Activated naive CD8-positive, alpha-beta T cell treated with anti-CD3 and anti-CD28 coated beads, Interleukin-2, amount 10 ng/mL, durations not matched to agents 7 days and 5 days (primary cell): ENCODE measurements at regions not wholly inside any gene's neighbourhood (a gene's known extent, or its start where the extent isn't known, plus 50 kb on each side); places are given as distances from the start of the nearest gene placed in this dataset.

Experiments used
- ATAC-seq: fragments of 150-1000 bp; cut with Tn5 transposase; one replicate; pipeline ENCODE4 v1.10.0; 2021; ENCODE audit warnings: low read depth, moderate library complexity
- POLR2A ChIA-PET: fragments of 350-600 bp; sonication (Branson Sonifier 250); formaldehyde crosslinking; loops from one replicate; lab custom pipeline; 2021; ENCODE audit warnings: antibody characterized with exemption; lab: Charles Lee
- DNase-seq: peaks from one replicate; pipeline ENCODE4 v3.0.0; 2021
- H3K27ac Mint-ChIP-seq: one replicate; pipeline ENCODE4 v1.8.0; 2022; ENCODE audit warnings: mild to moderate bottlenecking, mixed read lengths
- H3K27me3 Mint-ChIP-seq: one replicate; pipeline ENCODE4 v1.8.0; 2022; ENCODE audit warnings: mild to moderate bottlenecking, moderate library complexity, mixed read lengths
- H3K36me3 Mint-ChIP-seq: one replicate; pipeline ENCODE4 v1.8.0; 2021; ENCODE audit warnings: mild to moderate bottlenecking, mixed read lengths
- H3K4me1 Mint-ChIP-seq: one replicate; pipeline ENCODE4 v1.8.0; 2021; ENCODE audit warnings: mixed read lengths
- H3K4me3 Mint-ChIP-seq: one replicate; pipeline ENCODE4 v1.8.0; 2022; ENCODE audit warnings: mild to moderate bottlenecking, moderate library complexity, mixed read lengths
- H3K9me3 Mint-ChIP-seq: one replicate; pipeline ENCODE4 v1.8.0; 2021; ENCODE audit warnings: mixed read lengths

GRCh38 chr12:127893895-127894609 lies 372.9 kb upstream of the TMEM132C start:
- Mint-ChIP-seq H3K4me3 (no peak overlapping the region), H3K4me1 (no peaks in the 10 kb centered on the region), H3K9me3 (no peaks in the 10 kb centered on the region), H3K27ac (no peak overlapping the region), H3K27me3 (no peaks in the 10 kb centered on the region), H3K36me3 (no peaks in the 10 kb centered on the region)
- ATAC-seq (no peak), DNase-seq (no peak)
- POLR2A ChIA-PET: no interaction called here

GRCh38 chr12:127896661-127897060 lies 370.3 kb upstream of the TMEM132C start:
- DNase-seq (no peak), ATAC-seq (no peak)
- no peak overlapping the region for H3K4me3 Mint-ChIP-seq
- H3K9me3 Mint-ChIP-seq: peaks cover 3% of the 10 kb centered on the region
- H3K27ac Mint-ChIP-seq: no peak overlapping the region
- POLR2A ChIA-PET: no interaction called here
- H3K27me3 Mint-ChIP-seq: no peaks in the 10 kb centered on the region
- no peaks in the 10 kb centered on the region for H3K36me3 Mint-ChIP-seq
- H3K4me1 Mint-ChIP-seq: no peaks in the 10 kb centered on the region

DNA sequence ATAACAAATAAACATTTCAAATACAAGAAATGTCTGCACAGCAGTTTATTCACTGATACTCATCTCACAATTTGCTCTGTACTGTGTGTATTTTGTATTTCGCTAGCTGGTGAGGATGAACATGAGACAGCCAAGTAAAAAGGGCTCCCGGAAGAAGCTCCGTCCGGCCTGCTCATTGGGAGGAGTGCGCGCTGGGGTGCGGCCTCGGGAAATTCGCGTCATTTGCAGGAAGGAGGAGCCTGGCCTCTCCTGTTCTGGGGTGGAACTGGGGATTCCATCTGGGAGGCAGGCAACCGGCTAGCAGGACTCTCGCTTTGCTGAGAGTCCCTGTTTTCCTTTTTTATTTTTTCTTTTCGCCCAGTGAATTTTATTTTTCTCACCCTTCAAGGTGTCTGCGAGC lies 368.4 kb upstream of the TMEM132C start:
- H3K36me3 Mint-ChIP-seq: no peaks in the 10 kb centered on the region
- no peak overlapping the region for H3K27ac Mint-ChIP-seq
- POLR2A ChIA-PET: no interaction called here
- DNase-seq (no peak), ATAC-seq (no peak)
- no peaks in the 10 kb centered on the region for H3K4me1 Mint-ChIP-seq
- H3K9me3 Mint-ChIP-seq: peaks cover 3% of the 10 kb centered on the region
- no peaks in the 10 kb centered on the region for H3K27me3 Mint-ChIP-seq
- no peak overlapping the region for H3K4me3 Mint-ChIP-seq

GRCh38 chr12:127899971-127900370 lies 367.0 kb upstream of the TMEM132C start:
- Mint-ChIP-seq H3K4me3 (no peak overlapping the region), H3K9me3 (peaks cover 6% of the 10 kb centered on the region), H3K27ac (no peak overlapping the region), H3K27me3 (no peaks in the 10 kb centered on the region), H3K36me3 (no peaks in the 10 kb centered on the region), H3K4me1 (no peaks in the 10 kb centered on the region)
- no peak for DNase-seq
- POLR2A ChIA-PET: no interaction called here
- no peak for ATAC-seq

DNA sequence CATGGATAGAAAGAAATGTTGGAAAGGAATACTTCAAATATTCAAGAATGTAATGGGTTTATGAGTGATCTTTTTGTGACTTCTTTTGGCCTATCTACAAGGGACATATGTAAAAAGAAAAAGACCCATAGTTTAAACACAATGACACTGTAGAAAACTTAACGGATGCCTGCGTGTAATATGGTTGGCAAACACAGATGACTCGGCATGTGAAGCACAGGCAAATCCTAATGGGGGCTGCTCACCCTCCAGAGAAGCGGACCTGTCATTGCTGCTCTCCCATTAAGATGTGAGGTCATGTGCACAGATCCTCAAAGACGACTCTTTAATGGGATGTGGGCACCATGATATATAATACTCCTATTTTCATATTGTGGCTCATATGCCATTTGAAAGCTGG lies 366.6 kb upstream of the TMEM132C start:
- no peak for DNase-seq
- ATAC-seq: no peak
- Mint-ChIP-seq H3K36me3 (no peaks in the 10 kb centered on the region), H3K4me3 (no peak overlapping the region), H3K9me3 (peaks cover 6% of the 10 kb centered on the region), H3K4me1 (no peaks in the 10 kb centered on the region), H3K27ac (no peak overlapping the region), H3K27me3 (no peaks in the 10 kb centered on the region)
- POLR2A ChIA-PET: no interaction called here

- H3K36me3 Mint-ChIP-seq: no peaks in the 10 kb centered on the region
- DNase-seq: no peak
- POLR2A ChIA-PET: no interaction called here
Observed at GRCh38 chr12:127903146-127903545, 363.8 kb upstream of the TMEM132C start.

GRCh38 chr12:127909041-127909440 lies 357.9 kb upstream of the TMEM132C start:
- POLR2A ChIA-PET: no interaction called here
- Mint-ChIP-seq H3K4me1 (no peaks in the 10 kb centered on the region), H3K4me3 (no peak overlapping the region), H3K9me3 (peaks cover 3% of the 10 kb centered on the region), H3K27me3 (no peaks in the 10 kb centered on the region), H3K27ac (no peak overlapping the region), H3K36me3 (no peaks in the 10 kb centered on the region)
- DNase-seq: no peak
- no peak for ATAC-seq

More at GRCh38 chr12:127903146-127903545, 363.8 kb upstream of the TMEM132C start:
- H3K27ac Mint-ChIP-seq: no peak overlapping the region
- no peak overlapping the region for H3K4me3 Mint-ChIP-seq
- no peaks in the 10 kb centered on the region for H3K4me1 Mint-ChIP-seq
- ATAC-seq: no peak
- H3K9me3 Mint-ChIP-seq: peaks cover 6% of the 10 kb centered on the region
- no peaks in the 10 kb centered on the region for H3K27me3 Mint-ChIP-seq

DNA sequence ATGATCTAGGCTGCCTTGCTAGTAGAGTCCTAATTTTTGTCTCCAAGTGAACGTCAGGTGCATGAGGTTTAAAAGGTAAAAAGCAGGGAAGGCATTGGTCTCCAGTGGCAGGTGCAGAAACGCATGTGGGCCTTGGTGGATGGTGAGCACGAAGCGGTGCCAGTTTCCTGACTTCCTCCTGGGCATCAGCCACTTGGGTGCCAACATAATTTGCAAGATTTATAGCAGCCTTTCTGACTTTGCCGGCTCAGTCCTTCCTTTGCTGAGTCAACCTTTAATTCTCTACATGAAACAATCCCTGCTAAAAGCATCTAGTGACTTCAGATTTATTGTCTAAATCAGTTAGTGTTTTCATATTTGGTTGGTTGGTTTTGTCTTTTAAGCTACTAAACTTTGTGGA lies 355.7 kb upstream of the TMEM132C start:
- DNase-seq (no peak), ATAC-seq (no peak)
- Mint-ChIP-seq H3K27ac (no peak overlapping the region), H3K9me3 (peaks cover 1% of the 10 kb centered on the region), H3K36me3 (no peaks in the 10 kb centered on the region), H3K4me3 (no peak overlapping the region), H3K4me1 (no peaks in the 10 kb centered on the region), H3K27me3 (no peaks in the 10 kb centered on the region)
- POLR2A ChIA-PET: no interaction called here

DNA sequence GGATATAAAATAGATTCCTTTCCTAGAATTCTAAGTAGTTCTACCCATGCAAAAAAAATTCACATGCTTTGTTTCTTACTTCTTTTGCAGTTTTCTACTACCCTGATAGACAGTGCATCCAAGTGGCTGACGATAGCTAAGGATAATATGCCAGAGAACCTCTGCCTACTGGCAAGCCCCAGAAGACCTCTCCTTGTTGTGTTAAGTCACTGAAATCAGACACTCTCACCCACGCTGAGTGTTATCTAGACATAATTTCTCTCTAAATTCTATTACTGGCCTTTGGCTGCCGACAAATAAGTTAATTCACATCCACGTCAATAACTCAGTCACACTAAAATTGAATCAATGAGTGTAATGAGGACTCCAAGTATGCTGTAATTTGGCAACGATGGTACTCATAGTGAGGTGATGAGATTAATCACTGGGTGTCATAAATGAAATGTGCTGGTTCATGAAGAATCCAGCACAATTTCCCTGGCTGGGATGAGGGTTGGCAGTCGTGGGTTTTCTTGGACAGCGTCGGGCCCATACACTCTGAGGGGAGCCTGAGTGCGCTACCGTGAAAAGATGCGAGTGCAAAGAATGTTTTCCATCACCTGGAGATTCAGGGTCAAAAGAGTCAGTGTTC lies 354.8 kb upstream of the TMEM132C start:
- H3K27ac Mint-ChIP-seq: no peak overlapping the region
- no peak for DNase-seq
- no peaks in the 10 kb centered on the region for H3K4me1 Mint-ChIP-seq
- POLR2A ChIA-PET: interaction anchor here (0.7 kb wide), 1 partner anchor 33 kb away, joined by 3 read pairs; no protein-coding TSS in a partner anchor
- peaks cover 1% of the 10 kb centered on the region for H3K9me3 Mint-ChIP-seq
- no peak for ATAC-seq
- H3K36me3 Mint-ChIP-seq: no peaks in the 10 kb centered on the region
- no peaks in the 10 kb centered on the region for H3K27me3 Mint-ChIP-seq
- no peak overlapping the region for H3K4me3 Mint-ChIP-seq

GRCh38 chr12:127923501-127923900 lies 343.5 kb upstream of the TMEM132C start:
- H3K27ac Mint-ChIP-seq: no peak overlapping the region
- no peaks in the 10 kb centered on the region for H3K4me1 Mint-ChIP-seq
- H3K27me3 Mint-ChIP-seq: no peaks in the 10 kb centered on the region
- DNase-seq: no peak
- H3K36me3 Mint-ChIP-seq: no peaks in the 10 kb centered on the region
- ATAC-seq: no peak
- POLR2A ChIA-PET: no interaction called here
- peaks cover 1% of the 10 kb centered on the region for H3K9me3 Mint-ChIP-seq
- no peak overlapping the region for H3K4me3 Mint-ChIP-seq

- ATAC-seq: no peak
- no peak overlapping the region for H3K4me3 Mint-ChIP-seq
- DNase-seq: no peak
- H3K36me3 Mint-ChIP-seq: no peaks in the 10 kb centered on the region
- no peaks in the 10 kb centered on the region for H3K4me1 Mint-ChIP-seq
- H3K27ac Mint-ChIP-seq: no peak overlapping the region
- POLR2A ChIA-PET: no interaction called here
- no peaks in the 10 kb centered on the region for H3K9me3 Mint-ChIP-seq
- no peaks in the 10 kb centered on the region for H3K27me3 Mint-ChIP-seq
Observed at GRCh38 chr12:127925971-127926370, 341.0 kb upstream of the TMEM132C start.

DNA sequence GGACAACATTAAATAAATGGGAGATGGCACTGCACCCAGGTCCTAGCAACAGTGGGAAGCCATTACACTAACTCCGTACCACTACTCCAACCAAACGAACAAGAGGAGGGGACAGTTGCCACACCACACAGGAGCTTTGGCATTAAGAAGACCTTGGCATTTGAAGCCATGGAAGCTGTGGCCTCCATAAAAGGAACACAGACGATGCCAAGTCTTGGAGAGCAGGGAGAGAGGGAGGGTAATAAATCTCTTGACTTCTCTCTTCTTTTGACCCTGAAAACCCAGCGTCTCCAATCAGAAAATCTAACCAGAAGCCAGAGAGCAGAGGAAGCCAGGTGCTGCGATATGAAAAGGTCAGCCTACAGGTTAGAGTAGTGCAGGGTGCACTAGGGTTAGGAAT lies 338.8 kb upstream of the TMEM132C start:
- ATAC-seq (no peak), DNase-seq (no peak)
- Mint-ChIP-seq H3K4me3 (no peak overlapping the region), H3K36me3 (no peaks in the 10 kb centered on the region), H3K9me3 (no peaks in the 10 kb centered on the region), H3K27ac (no peak overlapping the region), H3K27me3 (no peaks in the 10 kb centered on the region), H3K4me1 (no peaks in the 10 kb centered on the region)
- POLR2A ChIA-PET: no interaction called here

GRCh38 chr12:127928615-127929571 lies 338.1 kb upstream of the TMEM132C start:
- Mint-ChIP-seq H3K27ac (no peak overlapping the region), H3K9me3 (no peaks in the 10 kb centered on the region), H3K4me1 (no peaks in the 10 kb centered on the region), H3K4me3 (no peak overlapping the region), H3K36me3 (no peaks in the 10 kb centered on the region), H3K27me3 (no peaks in the 10 kb centered on the region)
- no peak for ATAC-seq
- POLR2A ChIA-PET: no interaction called here
- DNase-seq: no peak
